NK-92 treated with Interleukin-12 subunit alpha and Interleukin-12 subunit beta, amount 100 ng/mL, for 24 hours (cell line): ENCODE measurements at regions not wholly inside any gene's neighbourhood (a gene's known extent, or its start where the extent isn't known, plus 50 kb on each side); places are given as distances from the start of the nearest gene placed in this dataset.
"Not testable (repeated sequence)": the region's sequence is repeated elsewhere in the genome, so short reads cannot be mapped to it uniquely, and the experiment has no call there.

ENCODE experiments used
- DNase-seq: peaks from one replicate; lab custom pipeline; 2025; lab: John Stamatoyannopoulos, UW

- DNase-seq: no peak
These were observed 250.9 kb downstream of the C12orf75 start for GRCh38 chr12:105581420-105581819.

GRCh38 chr12:105585107-105585506 lies 254.6 kb downstream of the C12orf75 start:
- DNase-seq: no peak

- DNase-seq: no peak
These were observed 256.7 kb downstream of the C12orf75 start for GRCh38 chr12:105587237-105587636.

GRCh38 chr12:105588106-105588505 lies 257.6 kb downstream of the C12orf75 start:
- no peak for DNase-seq

GRCh38 chr12:105590571-105590970 lies 260.1 kb downstream of the C12orf75 start:
- DNase-seq: no peak

- no peak for DNase-seq
These were observed 264.9 kb downstream of the C12orf75 start for GRCh38 chr12:105595440-105595839.

GRCh38 chr12:105596731-105597130 lies 266.2 kb downstream of the C12orf75 start:
- DNase-seq: no peak

GRCh38 chr12:105598031-105598430 lies 267.5 kb downstream of the C12orf75 start:
- DNase-seq: no peak

GRCh38 chr12:105600911-105601545 lies 270.5 kb downstream of the C12orf75 start:
- DNase-seq: no peak

GRCh38 chr12:105602312-105602711 lies 271.8 kb downstream of the C12orf75 start:
- DNase-seq: not testable (repeated sequence)

- DNase-seq: not testable (repeated sequence)
These were observed 273.8 kb downstream of the C12orf75 start for GRCh38 chr12:105604281-105604680.

GRCh38 chr12:105606613-105607012 lies 276.1 kb downstream of the C12orf75 start:
- DNase-seq: not testable (repeated sequence)

- not testable (repeated sequence) for DNase-seq
These were observed 278.5 kb downstream of the C12orf75 start for GRCh38 chr12:105609001-105609400.

GRCh38 chr12:105610459-105610858 lies 280.0 kb downstream of the C12orf75 start:
- DNase-seq: no peak

GRCh38 chr12:105611340-105611739 lies 280.8 kb downstream of the C12orf75 start:
- DNase-seq: no peak

- DNase-seq: no peak
These were observed 282.8 kb downstream of the C12orf75 start for GRCh38 chr12:105613269-105613668.

- no peak for DNase-seq
These were observed 283.4 kb downstream of the C12orf75 start for GRCh38 chr12:105613887-105614286.

- DNase-seq: no peak
These were observed 286.6 kb downstream of the C12orf75 start for GRCh38 chr12:105616971-105617540.

- no peak for DNase-seq
These were observed 291.7 kb downstream of the C12orf75 start for GRCh38 chr12:105622220-105622619.

- no peak for DNase-seq
These were observed 292.6 kb downstream of the C12orf75 start for GRCh38 chr12:105622846-105623736.

GRCh38 chr12:105626653-105627052 lies 296.2 kb downstream of the C12orf75 start:
- no peak for DNase-seq

- no peak for DNase-seq
These were observed 307.0 kb downstream of the C12orf75 start for GRCh38 chr12:105637470-105637869.

GRCh38 chr12:105640761-105641160 lies 310.3 kb downstream of the C12orf75 start:
- DNase-seq: no peak
